ENCODE measurements at regions not wholly inside any gene's neighbourhood (a gene's known extent, or its start where the extent isn't known, plus 50 kb on each side); places are given as distances from the start of the nearest gene placed in this dataset.

DNA sequence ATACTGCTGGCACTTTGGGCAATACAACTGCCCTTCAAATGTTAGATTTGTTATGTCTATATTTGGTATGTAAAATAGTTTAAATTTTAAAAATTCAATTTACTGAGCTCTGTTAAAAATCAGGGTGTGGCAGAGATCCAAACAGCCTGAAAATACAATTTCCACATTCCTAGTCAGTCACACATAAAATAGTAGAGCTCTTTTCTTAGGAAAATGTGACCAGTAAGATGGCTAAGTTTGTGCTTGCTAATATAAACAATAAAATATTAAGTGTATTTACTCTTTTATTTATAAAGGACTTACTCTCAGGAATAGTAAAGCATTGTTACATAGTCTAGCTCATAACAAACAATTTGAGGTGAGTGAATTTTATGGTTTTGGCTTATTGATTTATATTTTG is 200.2 kb downstream of the DKK2 start:
- TF ChIP-seq, protein P1, sequence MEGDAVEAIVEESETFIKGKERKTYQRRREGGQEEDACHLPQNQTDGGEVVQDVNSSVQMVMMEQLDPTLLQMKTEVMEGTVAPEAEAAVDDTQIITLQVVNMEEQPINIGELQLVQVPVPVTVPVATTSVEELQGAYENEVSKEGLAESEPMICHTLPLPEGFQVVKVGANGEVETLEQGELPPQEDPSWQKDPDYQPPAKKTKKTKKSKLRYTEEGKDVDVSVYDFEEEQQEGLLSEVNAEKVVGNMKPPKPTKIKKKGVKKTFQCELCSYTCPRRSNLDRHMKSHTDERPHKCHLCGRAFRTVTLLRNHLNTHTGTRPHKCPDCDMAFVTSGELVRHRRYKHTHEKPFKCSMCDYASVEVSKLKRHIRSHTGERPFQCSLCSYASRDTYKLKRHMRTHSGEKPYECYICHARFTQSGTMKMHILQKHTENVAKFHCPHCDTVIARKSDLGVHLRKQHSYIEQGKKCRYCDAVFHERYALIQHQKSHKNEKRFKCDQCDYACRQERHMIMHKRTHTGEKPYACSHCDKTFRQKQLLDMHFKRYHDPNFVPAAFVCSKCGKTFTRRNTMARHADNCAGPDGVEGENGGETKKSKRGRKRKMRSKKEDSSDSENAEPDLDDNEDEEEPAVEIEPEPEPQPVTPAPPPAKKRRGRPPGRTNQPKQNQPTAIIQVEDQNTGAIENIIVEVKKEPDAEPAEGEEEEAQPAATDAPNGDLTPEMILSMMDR (IDR thresholded peaks at IDR 0.05) = no peak

DNA sequence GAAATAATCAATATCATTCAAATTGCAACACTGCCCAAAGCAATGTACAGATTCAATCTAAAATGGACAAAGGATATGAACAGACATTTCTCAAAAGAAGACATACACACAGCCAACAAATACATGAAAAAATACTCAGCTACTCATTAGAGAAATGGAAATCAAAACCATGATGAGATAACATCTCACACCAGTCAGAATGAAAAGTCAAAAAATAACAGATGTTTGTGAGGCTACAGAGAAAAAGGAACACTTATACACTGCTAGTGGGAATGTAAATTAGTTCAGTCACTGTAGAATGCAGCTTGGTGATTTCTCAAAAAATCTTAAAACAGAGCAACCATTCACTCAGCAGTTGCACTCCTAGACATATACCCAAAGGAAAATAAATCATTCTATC is 205.2 kb downstream of the DKK2 start:
- TF ChIP-seq, protein P1 (IDR thresholded peaks at IDR 0.05) = no peak

DNA sequence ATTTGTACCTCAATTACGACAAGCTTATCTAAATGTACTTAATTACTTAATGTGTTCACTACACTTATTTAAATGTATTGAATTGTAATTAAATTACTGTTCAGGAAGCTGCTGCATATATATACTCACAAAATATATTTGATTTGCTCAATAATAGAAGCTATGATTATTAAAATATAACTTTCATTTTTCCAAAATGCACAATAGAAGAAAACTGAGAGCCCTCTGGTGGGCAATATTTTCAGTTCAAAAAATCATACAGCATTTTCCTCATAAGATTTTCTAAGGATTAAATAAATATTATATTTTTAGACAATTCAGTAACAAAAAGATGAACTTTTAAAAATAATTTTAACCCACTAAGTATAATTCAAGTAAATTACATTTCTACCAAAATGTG is 217.3 kb downstream of the DKK2 start:
- TF ChIP-seq, protein P1 (IDR thresholded peaks at IDR 0.05) = no peak

DNA sequence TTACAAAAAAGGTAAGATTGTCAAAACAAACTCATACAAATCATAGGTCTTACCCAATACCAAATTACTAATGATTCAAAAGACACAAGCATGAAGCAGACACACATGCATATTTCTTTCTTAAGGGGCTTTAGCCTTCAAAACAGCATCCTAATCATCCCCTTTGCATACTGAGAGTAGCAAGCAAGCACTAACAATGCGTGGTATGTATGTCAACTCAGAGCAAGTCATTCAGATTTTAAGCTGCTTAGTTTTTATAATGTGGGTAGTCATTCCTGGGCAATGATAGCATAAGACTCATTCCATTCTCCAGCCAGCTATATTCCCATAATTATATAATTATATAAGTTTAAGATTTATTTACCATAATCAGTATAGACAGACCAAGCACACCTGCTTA is 219.6 kb downstream of the DKK2 start:
- TF ChIP-seq, protein P1 (IDR thresholded peaks at IDR 0.05) = no peak

DNA sequence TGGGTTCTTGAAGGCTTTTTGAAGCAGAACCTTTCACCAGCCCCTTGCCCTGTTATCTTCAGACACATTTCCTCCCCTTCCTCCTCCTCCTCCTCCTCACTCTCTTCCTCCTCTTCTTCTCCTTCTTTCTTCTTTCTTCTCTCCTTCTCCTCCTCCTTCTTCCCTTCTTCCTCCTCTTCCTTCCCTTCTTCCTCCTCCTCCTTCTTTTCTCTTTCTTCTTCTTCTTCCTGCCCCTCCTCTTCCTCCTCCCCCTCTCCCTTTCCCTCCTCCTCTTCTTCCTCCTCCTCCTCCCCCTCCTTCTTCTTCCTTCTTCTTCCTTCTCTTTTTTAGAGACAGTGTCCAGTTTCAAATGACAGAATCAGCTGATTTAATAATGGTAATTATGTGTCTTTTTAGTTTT is 226.0 kb downstream of the DKK2 start:
- TF ChIP-seq, protein P1 (IDR thresholded peaks at IDR 0.05) = no peak

DNA sequence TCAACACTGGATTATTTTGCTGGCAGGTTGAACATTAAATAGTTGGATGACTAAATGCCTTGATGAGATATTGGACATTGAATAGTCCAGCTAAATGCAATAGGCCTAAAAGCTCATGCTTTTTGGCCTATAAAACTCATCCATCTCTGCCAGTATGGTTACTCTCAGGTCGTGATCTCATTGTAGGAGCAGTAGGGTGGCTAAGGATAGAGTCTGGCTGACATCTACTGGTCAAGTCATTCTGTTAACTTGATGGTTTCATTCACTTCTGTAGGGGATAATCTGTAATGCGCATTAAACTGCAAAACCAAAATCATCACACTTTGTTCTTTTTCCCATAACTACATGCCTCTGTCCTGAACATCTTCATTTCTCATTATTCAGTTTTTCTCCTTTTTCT is 227.0 kb downstream of the DKK2 start:
- TF ChIP-seq, protein P1 (IDR thresholded peaks at IDR 0.05) = peak; percentile 60

DNA sequence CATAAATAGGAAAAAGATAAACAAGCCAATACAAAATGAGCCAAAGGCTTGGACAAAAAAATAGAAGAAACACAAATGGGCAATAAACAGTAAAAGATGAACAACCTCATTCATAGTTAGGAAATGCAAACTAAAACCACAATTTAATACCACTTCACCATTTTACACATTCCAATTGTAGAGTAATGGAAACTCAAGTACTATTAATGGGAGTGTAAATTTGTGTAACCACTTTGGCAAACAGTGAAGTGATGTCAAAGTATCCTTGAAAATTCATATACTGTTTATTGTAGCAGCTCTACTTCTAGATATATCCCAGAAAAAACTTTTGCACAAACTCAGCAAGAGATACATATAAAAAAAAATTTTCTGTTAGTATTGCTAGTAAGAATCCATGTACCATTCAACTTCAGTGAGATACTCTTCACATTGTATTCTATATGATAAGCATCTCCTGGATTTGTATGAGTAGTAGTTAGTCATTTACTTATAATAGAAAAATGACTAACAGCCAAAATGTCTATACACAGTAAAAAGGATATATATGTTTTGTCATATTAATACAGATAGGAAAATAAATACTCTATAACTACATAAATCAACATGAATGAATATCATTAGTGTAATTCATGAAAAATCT is 229.8 kb downstream of the DKK2 start:
- TF ChIP-seq, protein P1 (IDR thresholded peaks at IDR 0.05) = no peak

DNA sequence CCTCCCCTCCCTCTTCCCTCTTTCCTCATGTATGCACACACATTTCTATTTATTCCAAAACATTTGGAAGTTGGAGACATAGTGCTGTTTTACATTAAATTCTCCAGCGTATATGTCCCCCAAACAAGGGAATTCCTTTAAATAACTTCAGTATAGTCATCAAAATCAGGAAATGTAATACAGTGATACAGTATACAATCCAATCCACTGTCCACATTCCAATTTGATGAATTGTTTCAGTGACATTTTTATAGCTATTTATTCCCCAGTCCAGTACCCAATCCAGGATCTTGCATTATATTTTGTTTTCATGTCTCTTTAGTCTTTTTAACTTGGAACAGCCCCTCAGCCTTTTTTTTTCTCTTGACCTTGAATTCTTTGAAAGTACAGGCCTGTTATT is 233.0 kb downstream of the DKK2 start:
- TF ChIP-seq, protein P1 (IDR thresholded peaks at IDR 0.05) = no peak

Data from LNCAP (cell line).